ENCODE measurements at regions not wholly inside any gene's neighbourhood (a gene's known extent, or its start where the extent isn't known, plus 50 kb on each side); places are given as distances from the start of the nearest gene placed in this dataset.
A peak's percentile ranks its signal among the peaks of the same experiment; 100 is the strongest.

DNA sequence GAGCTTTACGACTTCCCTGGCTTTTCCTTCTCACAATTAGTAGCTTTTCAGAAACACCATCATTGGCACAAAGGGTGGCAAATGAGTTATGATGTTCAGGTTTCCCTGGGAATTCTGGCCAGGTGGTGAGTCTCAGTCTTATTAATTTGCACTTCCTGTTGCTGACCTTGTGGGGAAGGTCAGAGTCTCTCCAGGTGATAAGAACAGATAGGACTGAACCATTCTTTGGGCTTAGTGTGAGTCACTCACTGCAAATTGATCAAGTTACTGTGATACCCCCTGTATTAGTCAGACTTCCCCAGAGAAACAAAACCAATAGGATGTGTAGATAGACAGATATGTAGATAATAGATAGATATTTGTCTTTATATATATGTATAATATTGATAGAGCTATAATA is 53.8 kb upstream of the RANBP3L start:
- intact Hi-C loops (cut with micrococcal nuclease): no loop called here
- no peaks in the 10 kb centered on the region for H3K36me3 Mint-ChIP-seq (ENCODE audit: low read depth)
- H3K9me3 Mint-ChIP-seq: no peaks in the 10 kb centered on the region
- H3K4me1 Mint-ChIP-seq (ENCODE audit: low read depth): peaks cover 5% of the 10 kb centered on the region
- H3K4me3 Mint-ChIP-seq: no peak overlapping the region
- H3K27me3 Mint-ChIP-seq: no peaks in the 10 kb centered on the region
- H3K27ac Mint-ChIP-seq: no peak overlapping the region

GRCh38 chr5:36356915-36357314 is 55.2 kb upstream of the RANBP3L start:
- H3K4me3 Mint-ChIP-seq: no peak overlapping the region
- peaks cover 5% of the 10 kb centered on the region for H3K4me1 Mint-ChIP-seq (ENCODE audit: low read depth)
- intact Hi-C loops (cut with micrococcal nuclease): no loop called here
- no peaks in the 10 kb centered on the region for H3K27me3 Mint-ChIP-seq
- H3K9me3 Mint-ChIP-seq: no peaks in the 10 kb centered on the region
- H3K36me3 Mint-ChIP-seq (ENCODE audit: low read depth): no peaks in the 10 kb centered on the region
- no peak overlapping the region for H3K27ac Mint-ChIP-seq

DNA sequence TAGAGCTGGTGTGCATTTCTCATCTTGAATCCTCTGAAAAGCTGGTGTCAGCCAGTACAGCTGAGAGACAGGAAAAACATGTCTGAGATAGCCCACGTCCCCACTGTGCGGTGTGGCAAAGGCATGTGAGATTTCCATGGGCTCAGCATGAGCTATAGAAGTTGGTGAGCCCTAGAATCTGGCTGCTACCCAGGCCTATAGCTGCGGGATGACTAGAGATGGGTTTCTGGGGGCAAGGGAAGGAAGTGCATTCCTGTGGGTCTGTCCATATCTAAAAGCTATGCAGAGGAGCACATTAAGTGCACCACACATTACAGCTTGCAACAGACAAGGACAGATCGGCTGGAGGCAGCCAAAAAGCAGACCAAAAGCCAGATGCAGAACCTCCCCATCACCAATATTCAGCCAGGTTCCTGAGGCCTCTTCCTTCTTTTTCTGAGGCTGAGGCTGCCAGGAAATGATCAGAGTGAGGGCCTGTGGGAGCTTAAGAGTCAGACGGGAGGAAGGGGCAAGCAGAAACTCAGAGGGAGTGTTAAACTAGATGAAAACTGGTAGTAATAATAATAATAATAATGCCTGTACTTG is 55.8 kb upstream of the RANBP3L start:
- H3K36me3 Mint-ChIP-seq (ENCODE audit: low read depth): no peaks in the 10 kb centered on the region
- peaks cover 5% of the 10 kb centered on the region for H3K4me1 Mint-ChIP-seq (ENCODE audit: low read depth)
- H3K4me3 Mint-ChIP-seq: no peak overlapping the region
- H3K27ac Mint-ChIP-seq: no peak overlapping the region
- no peaks in the 10 kb centered on the region for H3K9me3 Mint-ChIP-seq
- H3K27me3 Mint-ChIP-seq: no peaks in the 10 kb centered on the region
- intact Hi-C loops (cut with micrococcal nuclease): no loop called here

GRCh38 chr5:36359267-36359666 is 57.6 kb upstream of the RANBP3L start:
- Mint-ChIP-seq H3K4me3 (no peak overlapping the region), H3K27me3 (no peaks in the 10 kb centered on the region), H3K27ac (no peak overlapping the region), H3K9me3 (no peaks in the 10 kb centered on the region), H3K4me1 (ENCODE audit: low read depth) (peaks cover 5% of the 10 kb centered on the region), H3K36me3 (ENCODE audit: low read depth) (no peaks in the 10 kb centered on the region)
- intact Hi-C loops (cut with micrococcal nuclease): no loop called here

GRCh38 chr5:36360307-36360706 is 58.6 kb upstream of the RANBP3L start:
- Mint-ChIP-seq H3K9me3 (no peaks in the 10 kb centered on the region), H3K4me3 (no peak overlapping the region), H3K27me3 (no peaks in the 10 kb centered on the region), H3K36me3 (ENCODE audit: low read depth) (no peaks in the 10 kb centered on the region), H3K4me1 (ENCODE audit: low read depth) (peaks cover 5% of the 10 kb centered on the region), H3K27ac (no peak overlapping the region)
- intact Hi-C loops (cut with micrococcal nuclease): no loop called here

DNA sequence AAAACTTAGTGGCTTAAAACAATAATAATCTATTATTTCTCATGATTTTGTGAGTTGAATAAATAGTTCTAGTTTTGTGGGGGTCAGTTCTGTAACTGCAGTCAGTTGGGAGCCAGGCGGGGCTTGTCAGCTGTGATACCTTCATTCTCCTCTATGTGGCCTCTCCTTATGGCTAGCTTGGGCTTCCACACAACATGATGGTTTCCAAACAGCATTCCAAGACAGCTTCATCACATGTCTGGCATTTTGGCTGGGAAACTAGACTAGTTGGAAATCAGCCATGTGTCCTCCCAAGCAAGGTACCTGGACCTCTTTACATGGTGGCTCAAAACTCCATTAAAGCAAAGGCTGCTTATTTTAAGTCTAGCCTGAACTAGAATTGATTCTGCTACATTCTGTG is 61.4 kb upstream of the RANBP3L start:
- Mint-ChIP-seq H3K4me3 (no peak overlapping the region), H3K9me3 (no peaks in the 10 kb centered on the region), H3K27ac (no peak overlapping the region), H3K36me3 (ENCODE audit: low read depth) (no peaks in the 10 kb centered on the region), H3K4me1 (ENCODE audit: low read depth) (no peaks in the 10 kb centered on the region), H3K27me3 (no peaks in the 10 kb centered on the region)
- intact Hi-C loops (cut with micrococcal nuclease): no loop called here

DNA sequence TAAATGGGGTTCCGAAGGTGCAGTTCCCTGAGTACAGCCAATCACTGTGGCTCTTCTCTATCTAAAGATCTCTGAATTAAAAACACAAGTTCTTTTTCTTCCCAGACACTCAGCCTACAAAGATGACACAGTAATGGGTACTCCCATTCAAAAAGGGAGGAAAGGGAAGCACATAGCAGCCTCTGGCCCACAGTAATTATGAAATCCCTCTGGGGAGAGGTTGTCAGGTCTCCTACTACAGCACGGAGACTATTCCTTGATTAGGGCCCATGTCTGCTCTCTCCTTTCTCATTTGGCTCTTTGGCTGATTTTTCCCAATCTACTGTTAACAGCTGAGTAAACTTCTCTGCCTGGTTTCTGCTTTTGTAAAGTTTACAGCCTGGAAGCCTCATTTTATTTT is 62.0 kb upstream of the RANBP3L start:
- Mint-ChIP-seq H3K27me3 (no peaks in the 10 kb centered on the region), H3K4me1 (ENCODE audit: low read depth) (no peaks in the 10 kb centered on the region), H3K36me3 (ENCODE audit: low read depth) (no peaks in the 10 kb centered on the region), H3K27ac (no peak overlapping the region), H3K4me3 (no peak overlapping the region), H3K9me3 (no peaks in the 10 kb centered on the region)
- intact Hi-C loops (cut with micrococcal nuclease): no loop called here

- intact Hi-C loops (cut with micrococcal nuclease): no loop called here
- no peaks in the 10 kb centered on the region for H3K9me3 Mint-ChIP-seq
- H3K27me3 Mint-ChIP-seq: no peaks in the 10 kb centered on the region
- no peak overlapping the region for H3K4me3 Mint-ChIP-seq
- no peak overlapping the region for H3K27ac Mint-ChIP-seq
- no peaks in the 10 kb centered on the region for H3K36me3 Mint-ChIP-seq (ENCODE audit: low read depth)
- H3K4me1 Mint-ChIP-seq (ENCODE audit: low read depth): no peaks in the 10 kb centered on the region
Measured at GRCh38 chr5:36364473-36364872, 62.8 kb upstream of the RANBP3L start.

DNA sequence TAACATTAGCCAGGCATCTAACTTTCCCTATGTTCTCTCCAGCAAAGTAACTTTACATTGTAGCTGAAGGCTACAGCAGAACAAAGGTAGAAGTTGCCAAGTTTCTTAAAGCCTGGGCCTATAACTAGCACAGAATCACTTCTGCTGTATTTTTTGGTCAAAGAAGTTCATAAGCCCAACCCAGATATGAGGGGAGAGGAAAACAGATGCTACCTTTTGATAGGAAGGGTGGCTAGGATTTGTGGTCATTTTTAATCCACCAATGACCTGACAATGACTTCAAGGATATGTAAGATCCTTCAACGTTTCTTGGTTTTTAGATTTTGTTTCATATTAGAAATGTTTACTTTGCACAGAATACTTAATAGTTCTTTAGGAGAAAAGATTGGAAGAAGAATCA is 64.2 kb upstream of the RANBP3L start:
- intact Hi-C loops (cut with micrococcal nuclease): no loop called here
- Mint-ChIP-seq H3K27me3 (no peaks in the 10 kb centered on the region), H3K4me1 (ENCODE audit: low read depth) (no peaks in the 10 kb centered on the region), H3K9me3 (peaks cover 7% of the 10 kb centered on the region), H3K36me3 (ENCODE audit: low read depth) (no peaks in the 10 kb centered on the region), H3K27ac (no peak overlapping the region), H3K4me3 (no peak overlapping the region)

- Mint-ChIP-seq H3K27ac (no peak overlapping the region), H3K9me3 (peaks cover 7% of the 10 kb centered on the region), H3K36me3 (ENCODE audit: low read depth) (no peaks in the 10 kb centered on the region), H3K4me1 (ENCODE audit: low read depth) (no peaks in the 10 kb centered on the region), H3K4me3 (no peak overlapping the region), H3K27me3 (no peaks in the 10 kb centered on the region)
- intact Hi-C loops (cut with micrococcal nuclease): no loop called here
Measured at GRCh38 chr5:36366883-36367282, 65.2 kb upstream of the RANBP3L start.

DNA sequence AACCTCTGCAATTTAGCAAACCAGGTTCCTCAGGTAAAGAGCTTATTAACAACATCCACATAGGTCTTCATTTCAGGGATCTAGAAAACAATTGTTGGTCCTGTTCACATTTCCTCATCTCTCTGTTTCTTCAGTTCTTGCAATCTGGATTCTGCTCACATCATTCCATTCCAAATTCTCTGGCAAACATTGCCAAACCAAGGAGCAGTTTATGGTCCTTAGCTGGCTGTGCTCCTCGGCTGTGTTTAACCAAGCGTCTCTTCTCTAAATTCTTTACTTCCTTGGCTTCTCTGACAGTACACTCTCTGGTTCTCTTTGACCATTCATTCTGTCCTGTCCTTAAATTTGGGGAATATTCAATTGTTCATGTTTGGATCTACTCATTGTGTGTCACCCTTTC is 65.8 kb upstream of the RANBP3L start:
- no peak overlapping the region for H3K27ac Mint-ChIP-seq
- H3K36me3 Mint-ChIP-seq (ENCODE audit: low read depth): no peaks in the 10 kb centered on the region
- no peak overlapping the region for H3K4me3 Mint-ChIP-seq
- H3K9me3 Mint-ChIP-seq: peaks cover 7% of the 10 kb centered on the region
- H3K4me1 Mint-ChIP-seq (ENCODE audit: low read depth): peaks cover 3% of the 10 kb centered on the region
- intact Hi-C loops (cut with micrococcal nuclease): no loop called here
- H3K27me3 Mint-ChIP-seq: no peaks in the 10 kb centered on the region

DNA sequence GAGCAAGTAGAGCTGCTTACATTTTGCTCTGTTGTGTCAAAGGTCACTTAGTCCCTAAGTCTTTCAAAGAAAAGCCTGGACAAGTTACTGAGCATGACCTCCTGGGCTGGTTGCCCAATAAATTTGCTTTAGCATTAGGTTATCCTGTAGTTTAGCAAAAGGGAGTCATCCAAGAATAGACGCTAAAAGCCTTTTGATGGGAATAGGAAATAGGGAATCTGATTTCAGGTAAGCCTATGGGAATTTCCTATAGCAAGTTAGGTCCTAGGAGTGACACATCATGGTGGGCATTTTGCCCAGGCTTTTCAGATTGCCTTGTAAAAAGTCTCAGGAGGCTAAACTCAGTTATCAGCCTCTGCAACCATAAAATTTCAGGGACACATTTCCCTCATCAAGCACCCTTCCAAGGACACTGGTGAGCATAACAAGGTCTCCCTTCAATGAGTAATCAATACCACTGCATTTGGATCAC is 67.6 kb upstream of the RANBP3L start:
- Mint-ChIP-seq H3K4me3 (no peak overlapping the region), H3K4me1 (ENCODE audit: low read depth) (peaks cover 20% of the 10 kb centered on the region), H3K27me3 (no peaks in the 10 kb centered on the region), H3K9me3 (peaks cover 7% of the 10 kb centered on the region), H3K27ac (no peak overlapping the region), H3K36me3 (ENCODE audit: low read depth) (no peaks in the 10 kb centered on the region)
- intact Hi-C loops (cut with micrococcal nuclease): no loop called here

DNA sequence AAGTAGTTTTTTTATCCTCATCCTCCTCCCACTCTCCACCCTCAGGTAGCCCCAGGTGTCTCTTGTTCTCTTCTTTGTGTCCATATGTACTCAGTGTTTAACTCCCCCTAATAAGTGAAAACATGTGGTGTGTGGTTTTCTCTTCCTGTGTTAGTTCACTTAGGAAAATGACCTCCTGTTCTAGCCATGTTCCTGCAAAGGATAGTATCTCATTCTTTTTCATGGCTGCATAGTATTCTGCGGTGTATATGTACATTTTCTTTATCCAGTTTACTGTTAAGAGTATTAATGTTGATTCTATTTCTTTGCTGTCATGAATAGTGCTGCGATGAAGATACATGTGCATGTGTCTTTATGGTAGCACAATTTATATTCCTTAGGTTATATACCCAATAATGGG is 68.4 kb upstream of the RANBP3L start:
- Mint-ChIP-seq H3K36me3 (ENCODE audit: low read depth) (no peaks in the 10 kb centered on the region), H3K27ac (no peak overlapping the region), H3K9me3 (peaks cover 7% of the 10 kb centered on the region), H3K4me1 (ENCODE audit: low read depth) (peaks cover 28% of the 10 kb centered on the region), H3K4me3 (no peak overlapping the region), H3K27me3 (no peaks in the 10 kb centered on the region)
- intact Hi-C loops (cut with micrococcal nuclease): no loop called here

GRCh38 chr5:36371366-36371765 is 69.7 kb upstream of the RANBP3L start:
- Mint-ChIP-seq H3K9me3 (peaks cover 7% of the 10 kb centered on the region), H3K36me3 (ENCODE audit: low read depth) (no peaks in the 10 kb centered on the region), H3K27me3 (no peaks in the 10 kb centered on the region), H3K27ac (no peak overlapping the region), H3K4me3 (no peak overlapping the region), H3K4me1 (ENCODE audit: low read depth) (peaks cover 29% of the 10 kb centered on the region)
- intact Hi-C loops (cut with micrococcal nuclease): no loop called here

GRCh38 chr5:36373527-36374086 is 71.9 kb upstream of the RANBP3L start:
- Mint-ChIP-seq H3K27me3 (no peaks in the 10 kb centered on the region), H3K36me3 (ENCODE audit: low read depth) (no peaks in the 10 kb centered on the region), H3K4me1 (ENCODE audit: low read depth) (peaks cover 33% of the 10 kb centered on the region), H3K27ac (peak overlapping the region; percentile 78), H3K9me3 (peaks cover 7% of the 10 kb centered on the region), H3K4me3 (peak overlapping the region; percentile 21)
- intact Hi-C loops (cut with micrococcal nuclease): no loop called here

Measured in dendritic cell treated with granulocyte-macrophage colony-stimulating factor and Interleukin-4, amounts not matched to agents 40 ng/mL and 50 ng/mL, for 4 days (primary cell).